K562 (cell line): ENCODE measurements at regions not wholly inside any gene's neighbourhood (a gene's known extent, or its start where the extent isn't known, plus 50 kb on each side); places are given as distances from the start of the nearest gene placed in this dataset.

ENCODE experiments used
- ATAC-seq: fragments of 200-7000 bp; cut with Tn5 transposase; 3 replicates; pipeline ENCODE4 v1.9.1; 2020; ENCODE audit warnings: moderate library complexity
- BruUV-seq: library from RNA; stranded (reverse); fragments of 400-500 nt; replicated peaks from 2 replicates; lab custom pipeline; 2021; lab: Mats Ljungman, UMichigan
- CTCF ChIA-PET: fragments of 300-600 bp; formaldehyde crosslinking; extraction: SDS; loops from one replicate; lab custom pipeline; 2021; ENCODE audit warnings: low intra/inter-chr PET ratio; lab: Yijun Ruan, JAX
- POLR2A ChIA-PET: fragments of 300-600, 350-650 bp; sonication (Branson Sonifier 250); formaldehyde crosslinking; extraction: SDS; loops from one replicate; lab custom pipeline; 2021; ENCODE audit warnings: antibody characterized with exemption, inconsistent platforms; lab: Yijun Ruan, JAX
- DNase-seq, 4 experiments: peaks; one replicate each; pipeline versions ENCODE4 v3.0.0 to v3.0.0-alpha.2; 2011 to 2018; ENCODE audit warnings: low spot score in 3 of 4, mixed read lengths in 3 of 4; ENCODE audit errors: extremely low read depth in 1 of 4
- FAIRE-seq: peaks from 2 replicates; lab custom pipeline; 2011; peaks lifted over from hg19 to GRCh38; lab: Jason Lieb, UNC
- H2AFZ ChIP-seq: 2 replicates; pipeline ENCODE4 v1.6.0; 2011; ENCODE audit warnings: low read depth, low read length, control low read depth, inconsistent platforms
- H3K27ac ChIP-seq: fragments of 200-600 bp; 3 replicates; pipeline ENCODE4 v1.8.0; 2011; ENCODE audit warnings: low read depth, mild to moderate bottlenecking, control low read depth, inconsistent platforms, low read length, moderate library complexity, mixed read lengths; ENCODE audit errors: extremely low read depth
- H3K27me3 ChIP-seq, 2 experiments: fragments of 300-600 bp in 1 of 2; 2 replicates in 1 of 2; 3 replicates in 1 of 2; pipeline versions ENCODE4 v1.6.0 to v1.8.0; 2011; ENCODE audit warnings: inconsistent platforms in 2 of 2, low read length in 2 of 2, mild to moderate bottlenecking in 1 of 2, mixed read lengths in 1 of 2, moderate library complexity in 1 of 2; ENCODE audit not compliant: control insufficient read depth in 2 of 2, insufficient read depth in 2 of 2
- H3K36me3 ChIP-seq: fragments of 300-600 bp; 3 replicates; pipeline ENCODE4 v1.8.0; 2011; ENCODE audit warnings: mild to moderate bottlenecking, low read length, inconsistent platforms; ENCODE audit not compliant: control insufficient read depth, insufficient read depth
- H3K4me1 ChIP-seq, 2 experiments: fragments of 200-600 bp in 1 of 2; replicated peaks in 1 of 2; 2 replicates in 1 of 2; 3 replicates in 1 of 2; pipeline versions ENCODE4 v1.5.1 to v1.8.0; 2011; ENCODE audit warnings: inconsistent platforms in 2 of 2, low read length in 2 of 2, mild to moderate bottlenecking in 1 of 2, mixed read lengths in 1 of 2, moderate library complexity in 1 of 2; ENCODE audit not compliant: control insufficient read depth in 2 of 2, insufficient read depth in 2 of 2
- H3K4me2 ChIP-seq: 2 replicates; pipeline ENCODE4 v1.6.1; 2011; ENCODE audit warnings: low read length, control low read depth, inconsistent platforms, mixed read lengths; ENCODE audit not compliant: insufficient read depth
- H3K4me3 ChIP-seq: fragments of 200-600 bp; sonication (generic), shearing (Covaris generic); 2 replicates; pipeline ENCODE4 v1.5.1; 2016; ENCODE audit warnings: control low read depth, inconsistent platforms
- H3K79me2 ChIP-seq: fragments of 200-600 bp; 3 replicates; pipeline ENCODE4 v1.8.0; 2011; ENCODE audit warnings: low read length, inconsistent platforms; ENCODE audit not compliant: control insufficient read depth, insufficient read depth
- H3K9ac ChIP-seq, 2 experiments: 2 replicates each; pipeline versions ENCODE4 v1.6.0 to v1.6.1; 2011; ENCODE audit warnings: low read depth in 2 of 2, low read length in 2 of 2, control low read depth in 1 of 2, inconsistent platforms in 1 of 2, mild to moderate bottlenecking in 1 of 2, mixed read lengths in 1 of 2; ENCODE audit not compliant: insufficient read depth in 1 of 2
- H3K9me1 ChIP-seq: one replicate; pipeline ENCODE4 v1.6.0; 2011; ENCODE audit warnings: inconsistent platforms, mild to moderate bottlenecking, low read length, moderate library complexity; ENCODE audit not compliant: control insufficient read depth, insufficient read depth
- H3K9me3 ChIP-seq: replicated peaks from 2 replicates; pipeline ENCODE4 v1.5.1; 2011; ENCODE audit warnings: low read depth, low read length, inconsistent platforms; ENCODE audit not compliant: control insufficient read depth, insufficient read depth
- H4K20me1 ChIP-seq: replicated peaks from 2 replicates; pipeline ENCODE4 v1.6.1; 2011; ENCODE audit warnings: low read length, inconsistent platforms, mixed read lengths; ENCODE audit not compliant: control insufficient read depth, insufficient read depth
- DLX4 ChIP-seq: fragments of 250-450 bp; sonication (Bioruptor Pico); IDR thresholded peaks from 2 replicates; pipeline ENCODE4 v1.6.1; 2021; ENCODE audit warnings: mild to moderate bottlenecking
- E2F8 ChIP-seq: fragments of 450-650 bp; IDR thresholded peaks from 2 replicates; pipeline ENCODE4 v1.7.1; 2018; ENCODE audit warnings: mild to moderate bottlenecking, low read depth; ENCODE audit not compliant: partially characterized antibody
- FIP1L1 ChIP-seq: fragments of 200-400 bp; formaldehyde crosslinking; IDR thresholded peaks from 2 replicates; pipeline ENCODE4 v1.6.1; 2018; ENCODE audit warnings: mild to moderate bottlenecking, low read depth, low read length; ENCODE audit not compliant: poor library complexity, severe bottlenecking
- FOXA1 ChIP-seq: fragments of 450-650 bp; IDR thresholded peaks from 2 replicates; pipeline ENCODE4 v1.6.1; 2016; ENCODE audit warnings: mild to moderate bottlenecking, borderline replicate concordance
- MTA1 ChIP-seq: fragments of 450-650 bp; IDR thresholded peaks from 2 replicates; pipeline ENCODE4 v1.6.1; 2017; ENCODE audit warnings: borderline replicate concordance
- MYBL2 ChIP-seq, 2 experiments: fragments of 450-650 bp in 1 of 2; sonication (generic) in 1 of 2; formaldehyde crosslinking in 1 of 2; IDR thresholded peaks; 2 replicates each; pipeline versions ENCODE4 v1.6.1 to v1.8.1; 2017 to 2022; ENCODE audit warnings: borderline replicate concordance in 1 of 2, inconsistent platforms in 1 of 2, low read depth in 1 of 2, mild to moderate bottlenecking in 1 of 2, missing genetic modification reagents in 1 of 2, moderate library complexity in 1 of 2
- NFE2 ChIP-seq: IDR thresholded peaks from 2 replicates; pipeline ENCODE4 v1.6.1; 2014; ENCODE audit warnings: antibody characterized with exemption, low read depth
- NR2F6 ChIP-seq: fragments of 450-650 bp; formaldehyde crosslinking; IDR thresholded peaks from 2 replicates; pipeline ENCODE4 v1.4.0; 2020; ENCODE audit warnings: mild to moderate bottlenecking
- PCBP2 ChIP-seq: fragments of 200-400 bp; formaldehyde crosslinking; IDR thresholded peaks from 2 replicates; pipeline ENCODE4 v1.6.1; 2018; ENCODE audit warnings: low read length, low read depth, mild to moderate bottlenecking, moderate library complexity; ENCODE audit not compliant: poor library complexity, severe bottlenecking
- PHB ChIP-seq: fragments of 250-450 bp; sonication (Bioruptor Pico); IDR thresholded peaks from 2 replicates; pipeline ENCODE4 v1.5.0; 2021
- PHF21A ChIP-seq: fragments of 450-650 bp; IDR thresholded peaks from 2 replicates; pipeline ENCODE4 v1.6.1; 2017; ENCODE audit warnings: low read depth, borderline replicate concordance
- RBBP5 ChIP-seq: fragments of 200-600 bp; sonication (generic); IDR thresholded peaks from 2 replicates; pipeline ENCODE4 v1.6.1; 2012; ENCODE audit warnings: borderline replicate concordance, mild to moderate bottlenecking, low read length, control low read depth, inconsistent platforms; ENCODE audit not compliant: insufficient read depth, poor library complexity, severe bottlenecking
- SP1 ChIP-seq: sonication (generic); formaldehyde crosslinking; IDR thresholded peaks from 2 replicates; pipeline ENCODE4 v1.8.1; 2022; ENCODE audit warnings: mild to moderate bottlenecking, missing genetic modification reagents
- TCF3 ChIP-seq: sonication (generic); formaldehyde crosslinking; IDR thresholded peaks from 2 replicates; pipeline ENCODE4 v1.4.0; 2020; ENCODE audit warnings: mild to moderate bottlenecking, missing genetic modification reagents
- U2AF1 ChIP-seq: fragments of 200-400 bp; formaldehyde crosslinking; optimal IDR thresholded peaks from 2 replicates; pipeline ENCODE3; 2017; ENCODE audit warnings: mild to moderate bottlenecking, low read depth, low read length, moderate library complexity
- ZNF133 ChIP-seq: fragments of 250-450 bp; sonication (Bioruptor Pico); IDR thresholded peaks from 2 replicates; pipeline ENCODE4 v1.4.0; 2020; ENCODE audit warnings: mild to moderate bottlenecking
- ZNF282 ChIP-seq: sonication (generic); formaldehyde crosslinking; IDR thresholded peaks from 2 replicates; pipeline ENCODE4 v1.8.1; 2023; ENCODE audit warnings: missing genetic modification reagents
- ZNF316 ChIP-seq: fragments of 450-650 bp; IDR thresholded peaks from 2 replicates; pipeline ENCODE4 v1.6.1; 2016
- ZNF41 ChIP-seq: fragments of 250-450 bp; sonication (Bioruptor Pico); conservative IDR thresholded peaks from 2 replicates; pipeline ENCODE4 v1.4.0; 2020; ENCODE audit warnings: mild to moderate bottlenecking
- WGBS: fragments of 100-300 bp; shearing (Covaris generic); methylation state at CpG from one replicate; pipeline ENCODE4 v1.1.6; 2016; ENCODE audit warnings: low coverage, mixed read lengths; ENCODE audit not compliant: insufficient coverage; ENCODE audit errors: missing lambda C conversion rate; 5-methylcytosine and 5-hydroxymethylcytosine counted together
- in situ Hi-C: fragments of 300-500 bp; cut with MboI; formaldehyde crosslinking; loops from 4 replicates; pipeline ENCODE4 v1.15.0; 2018; ENCODE audit warnings: inconsistent platforms, mixed read lengths
- intact Hi-C: fragments of 100-400 bp; cut with micrococcal nuclease; formaldehyde crosslinking; loops from 2 replicates; pipeline ENCODE4 v1.14.2; 2022

DNA sequence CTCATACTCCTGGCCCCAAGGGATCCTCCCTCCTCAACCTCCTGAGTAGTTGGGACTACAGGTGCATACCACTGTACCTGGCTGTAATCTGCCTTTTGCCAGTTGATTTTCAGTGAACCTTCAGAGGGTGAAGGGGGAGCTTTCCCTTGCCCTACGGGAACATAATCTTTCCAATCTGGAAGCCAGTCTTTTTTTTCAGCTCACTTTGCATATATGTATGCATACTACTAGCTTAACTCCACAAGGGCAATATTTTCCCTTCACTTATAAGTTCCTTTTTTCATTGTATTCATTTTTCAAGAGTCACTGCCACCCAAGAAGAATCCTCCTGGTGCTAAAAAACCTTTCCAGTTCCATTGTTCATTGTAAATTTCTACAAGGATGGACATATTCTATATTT, 53.4 kb upstream of the GCM1 start:
- H3K4me3 ChIP-seq, result no peak overlapping the region
- WGBS, result 13% methylated on average over 1 of the region's 1 CpG

More for the DNA sequence above, 53.4 kb upstream of the GCM1 start:
- intact Hi-C loops, result no loop called here
- no peak overlapping the region for H3K27ac ChIP-seq
- H3K79me2 ChIP-seq, result no peaks in the 10 kb centered on the region
- POLR2A ChIA-PET, result interaction anchor here (0.7 kb wide), 1 partner anchor 9 kb away, joined by 3 read pairs; no protein-coding TSS in a partner anchor
- H3K4me2 ChIP-seq, result no peak overlapping the region
- H4K20me1 ChIP-seq, result no peaks in the 10 kb centered on the region
- ATAC-seq, result no peak
- no peaks in the 10 kb centered on the region; a peak in 1 of 5 replicates for H3K4me1 ChIP-seq
- CTCF ChIA-PET, result no interaction called here
- no peak overlapping the region for H2AFZ ChIP-seq
- FAIRE-seq, result no peak
- no TSS peak for BruUV-seq
- no peak overlapping the region for H3K9ac ChIP-seq
- in situ Hi-C loops, result no loop called here
- no peak for TF ChIP-seq ZNF41 (CRISPR knock-in tag)
- no peak for TF ChIP-seq NFE2
- TF ChIP-seq FIP1L1, result no peak
- no peak for TF ChIP-seq MTA1
- no peak for TF ChIP-seq RBBP5
- no peak for TF ChIP-seq MYBL2 (IDR thresholded peaks at IDR 0.05; ENCODE audit: low read depth)
- TF ChIP-seq MYBL2 (CRISPR knock-in tag; IDR thresholded peaks at IDR 0.05; ENCODE audit: borderline replicate concordance), result no peak
- TF ChIP-seq TCF3 (CRISPR knock-in tag), result no peak
- no peak for TF ChIP-seq ZNF133 (CRISPR knock-in tag)
- TF ChIP-seq DLX4, result no peak
- TF ChIP-seq E2F8, result no peak
- no peak for TF ChIP-seq ZNF282 (CRISPR knock-in tag)
- no peak for TF ChIP-seq FOXA1
- TF ChIP-seq PHB (CRISPR knock-in tag), result no peak
- TF ChIP-seq ZNF316, result no peak
- TF ChIP-seq PCBP2, result no peak
- TF ChIP-seq U2AF1, result no peak
- TF ChIP-seq PHF21A, result no peak
- no peak for TF ChIP-seq NR2F6 (CRISPR knock-in tag)
- TF ChIP-seq SP1, result no peak
- no peaks in the 10 kb centered on the region for H3K9me1 ChIP-seq
- peaks cover 0 to 2% of the 10 kb centered on the region in 2 experiments; a peak in 2 of 5 replicates for H3K27me3 ChIP-seq
- DNase-seq, result no peak
- H3K36me3 ChIP-seq, result no peaks in the 10 kb centered on the region
- H3K9me3 ChIP-seq, result no peaks in the 10 kb centered on the region
